Left lung (tissue), 4 donors: ENCODE measurements at regions not wholly inside any gene's neighbourhood (a gene's known extent, or its start where the extent isn't known, plus 50 kb on each side); places are given as distances from the start of the nearest gene placed in this dataset.

Experiments used
- ATAC-seq: fragments of 200-7000 bp; cut with Tn5 transposase; one replicate; pipeline ENCODE4 v1.9.1; 2020; ENCODE audit warnings: moderate library complexity
- DNase-seq, 4 donors: peaks; one replicate each; pipeline ENCODE4 v3.0.0-alpha.2; 2013 to 2020
- H3K27ac ChIP-seq, 2 donors: fragments of 200-600 bp; sonication (generic) in 1 of 2; one replicate each; pipeline versions ENCODE4 v1.5.0 to v1.8.0; 2020 to 2021
- H3K27me3 ChIP-seq, 2 donors: fragments of 200-600 bp; sonication (generic) in 1 of 2; one replicate each; pipeline versions ENCODE4 v1.5.0 to v1.8.0; 2020 to 2021
- H3K36me3 ChIP-seq, 2 donors: fragments of 200-600 bp; sonication (generic) in 1 of 2; one replicate each; pipeline versions ENCODE4 v1.5.0 to v1.8.0; 2020 to 2021
- H3K4me1 ChIP-seq, 2 donors: fragments of 200-600 bp; one replicate each; pipeline ENCODE4 v1.8.0; 2021
- H3K4me3 ChIP-seq, 2 donors: fragments of 200-600 bp; sonication (generic) in 1 of 2; one replicate each; pipeline versions ENCODE4 v1.5.0 to v1.8.0; 2020 to 2021; ENCODE audit warnings: mild to moderate bottlenecking in 1 of 2
- H3K9me3 ChIP-seq, 2 donors: fragments of 200-600 bp; sonication (generic) in 1 of 2; one replicate each; pipeline versions ENCODE4 v1.5.0 to v1.8.0; 2020 to 2021
- intact Hi-C, 2 donors: fragments of 100-400 bp; cut with DNase I; formaldehyde crosslinking; loops; one replicate each; pipeline versions ENCODE4 v1.11.2 to v1.14.2; 2022
- TF ChIP-seq, protein P1 (sequence below), 2 donors: fragments of 200-600 bp; sonication (generic) in 1 of 2; IDR thresholded peaks; one replicate each; pipeline versions ENCODE4 v1.5.0 to v1.8.0; 2021; ENCODE audit warnings: antibody characterized with exemption in 2 of 2
- donor health status: DM: no; HTN: yes; CAD: no.
- donor health status: DM: no; HTN: no; CAD: no.

DNA sequence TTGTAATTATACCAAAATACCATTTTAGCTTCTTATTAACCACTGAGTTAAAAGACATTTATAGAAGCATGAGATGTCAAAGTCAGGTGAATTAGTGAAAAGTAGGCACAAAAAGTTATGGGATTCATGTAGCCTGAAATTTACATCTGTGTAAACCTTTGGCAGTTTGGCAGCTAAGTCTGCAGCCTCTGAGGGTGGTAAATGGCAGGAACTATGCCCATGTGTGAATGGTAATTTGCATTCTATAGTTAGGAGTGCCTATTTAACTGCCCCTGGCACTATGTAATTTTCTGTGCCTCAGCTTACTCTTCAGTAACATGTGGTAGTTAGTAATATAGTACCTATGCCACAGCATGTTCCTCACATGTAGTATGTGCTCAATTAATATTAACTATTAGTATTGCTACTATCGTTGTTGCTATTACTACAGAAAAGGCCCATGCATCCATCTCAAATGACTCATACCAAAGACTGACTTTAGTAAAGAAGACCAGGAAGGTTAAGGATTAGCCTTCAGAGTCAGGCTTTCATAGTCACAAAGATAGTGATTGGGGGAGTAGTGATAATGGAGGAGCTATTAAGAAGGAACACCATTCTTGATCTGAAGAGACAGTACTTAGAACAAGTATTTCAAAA, 258.7 kb upstream of the BTG1 start:
- intact Hi-C loops: no loop called here
- Histone ChIP-seq H3K9me3 (no peaks in the 10 kb centered on the region), H3K27ac (no peak overlapping the region), H3K36me3 (no peaks in the 10 kb centered on the region), H3K4me3 (no peak overlapping the region), H3K4me1 (no peaks in the 10 kb centered on the region), H3K27me3 (no peaks in the 10 kb centered on the region)
- ATAC-seq (no peak), DNase-seq (no peak)
- TF ChIP-seq, protein P1, sequence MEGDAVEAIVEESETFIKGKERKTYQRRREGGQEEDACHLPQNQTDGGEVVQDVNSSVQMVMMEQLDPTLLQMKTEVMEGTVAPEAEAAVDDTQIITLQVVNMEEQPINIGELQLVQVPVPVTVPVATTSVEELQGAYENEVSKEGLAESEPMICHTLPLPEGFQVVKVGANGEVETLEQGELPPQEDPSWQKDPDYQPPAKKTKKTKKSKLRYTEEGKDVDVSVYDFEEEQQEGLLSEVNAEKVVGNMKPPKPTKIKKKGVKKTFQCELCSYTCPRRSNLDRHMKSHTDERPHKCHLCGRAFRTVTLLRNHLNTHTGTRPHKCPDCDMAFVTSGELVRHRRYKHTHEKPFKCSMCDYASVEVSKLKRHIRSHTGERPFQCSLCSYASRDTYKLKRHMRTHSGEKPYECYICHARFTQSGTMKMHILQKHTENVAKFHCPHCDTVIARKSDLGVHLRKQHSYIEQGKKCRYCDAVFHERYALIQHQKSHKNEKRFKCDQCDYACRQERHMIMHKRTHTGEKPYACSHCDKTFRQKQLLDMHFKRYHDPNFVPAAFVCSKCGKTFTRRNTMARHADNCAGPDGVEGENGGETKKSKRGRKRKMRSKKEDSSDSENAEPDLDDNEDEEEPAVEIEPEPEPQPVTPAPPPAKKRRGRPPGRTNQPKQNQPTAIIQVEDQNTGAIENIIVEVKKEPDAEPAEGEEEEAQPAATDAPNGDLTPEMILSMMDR (IDR thresholded peaks at IDR 0.05): no peak

DNA sequence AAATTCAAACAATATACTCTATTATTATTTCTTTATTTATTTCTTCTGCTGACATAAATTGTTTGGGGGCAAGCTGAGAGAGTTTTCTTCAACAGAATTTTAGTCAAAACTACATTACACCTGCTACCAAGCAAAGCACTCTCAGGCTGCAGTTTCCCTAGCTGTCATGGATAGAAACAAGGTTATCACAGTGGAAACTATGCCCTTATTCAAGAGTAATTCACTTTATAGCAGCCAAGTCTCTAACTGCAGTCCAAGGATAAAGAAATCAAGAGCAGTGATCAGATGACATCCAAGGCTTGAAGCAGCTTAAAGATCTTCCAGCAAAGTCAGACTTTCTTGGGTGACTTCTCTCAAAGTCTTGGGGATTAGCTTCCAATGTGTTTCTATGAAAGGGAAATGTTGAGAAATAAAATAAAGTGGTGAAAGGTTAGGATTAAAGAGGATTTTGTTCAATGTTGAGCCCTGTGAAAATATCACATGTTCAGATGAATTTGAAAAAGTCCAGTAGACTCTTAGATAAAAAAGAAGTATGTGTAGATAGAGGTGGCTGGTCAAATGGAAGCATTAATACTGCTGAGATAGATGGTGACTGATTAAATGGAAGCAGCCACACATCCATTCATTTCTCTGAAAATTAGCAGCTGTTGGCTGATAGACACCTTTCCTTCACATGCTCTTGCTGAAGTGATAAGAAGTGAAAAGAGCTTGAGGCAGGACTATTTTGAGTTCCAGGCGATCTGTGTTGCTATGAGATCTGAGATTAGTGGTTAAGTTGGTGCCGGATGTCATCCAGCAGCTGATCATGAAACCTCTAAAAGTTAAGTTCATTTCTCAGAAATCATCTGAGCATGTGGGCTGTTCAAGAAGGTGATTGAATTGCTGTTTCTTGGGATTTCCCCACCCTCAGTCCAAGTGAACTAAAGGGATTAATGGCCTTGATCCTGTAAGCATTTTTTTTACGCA, 257.8 kb upstream of the BTG1 start:
- Histone ChIP-seq H3K4me1 (no peaks in the 10 kb centered on the region), H3K9me3 (no peaks in the 10 kb centered on the region), H3K27ac (no peak overlapping the region), H3K27me3 (no peaks in the 10 kb centered on the region), H3K36me3 (no peaks in the 10 kb centered on the region), H3K4me3 (no peak overlapping the region)
- ATAC-seq (no peak), DNase-seq (no peak)
- TF ChIP-seq, protein P1 (IDR thresholded peaks at IDR 0.05): no peak
- intact Hi-C loops: no loop called here

DNA sequence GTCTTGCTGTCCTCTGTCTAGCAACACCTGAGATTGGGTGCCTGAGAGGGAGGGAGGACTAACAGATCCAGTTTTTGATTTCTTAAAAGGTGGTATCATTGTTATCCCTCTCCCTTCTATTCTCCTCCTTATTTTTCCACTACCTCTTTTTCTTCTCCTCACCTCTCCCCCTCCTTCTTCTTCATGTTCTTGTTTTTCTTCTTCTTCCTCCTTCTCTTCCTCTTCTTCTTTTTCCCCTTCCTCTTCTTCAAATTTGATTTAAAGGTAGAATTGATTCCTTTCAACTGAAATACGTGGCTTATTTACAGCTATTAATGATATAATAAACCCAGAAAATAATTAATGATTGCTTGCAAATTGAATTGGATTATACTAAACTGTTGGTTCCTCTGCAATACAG, 256.8 kb upstream of the BTG1 start:
- H3K4me3 ChIP-seq: no peak overlapping the region
- no peaks in the 10 kb centered on the region for H3K9me3 ChIP-seq
- DNase-seq: no peak
- TF ChIP-seq, protein P1 (IDR thresholded peaks at IDR 0.05): no peak
- intact Hi-C loops: no loop called here
- H3K4me1 ChIP-seq: no peaks in the 10 kb centered on the region
- H3K27ac ChIP-seq: no peak overlapping the region
- H3K27me3 ChIP-seq: no peaks in the 10 kb centered on the region
- H3K36me3 ChIP-seq: no peaks in the 10 kb centered on the region
- no peak for ATAC-seq

DNA sequence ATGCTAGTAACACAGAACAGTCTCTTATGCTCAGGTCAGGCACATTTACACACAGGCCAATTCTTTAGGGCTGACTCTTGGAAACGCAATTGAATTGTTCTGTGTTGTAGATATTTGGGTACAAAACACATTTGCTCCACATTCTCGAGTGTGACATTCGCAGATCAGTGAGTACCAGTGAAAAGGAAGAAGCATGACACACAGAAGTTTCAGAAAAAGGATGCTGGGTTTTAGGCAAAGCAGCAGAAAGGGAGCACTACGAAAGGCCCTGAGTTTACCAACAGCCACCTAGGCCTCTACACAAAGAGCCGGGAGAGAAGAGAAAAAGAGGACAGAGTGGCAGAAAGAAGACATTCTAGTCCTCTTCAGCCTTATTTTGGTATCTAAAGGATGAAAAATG, 254.4 kb upstream of the BTG1 start:
- H3K4me3 ChIP-seq: no peak overlapping the region
- intact Hi-C loops: no loop called here
- no peaks in the 10 kb centered on the region for H3K27me3 ChIP-seq
- H3K36me3 ChIP-seq: no peaks in the 10 kb centered on the region
- no peak overlapping the region for H3K27ac ChIP-seq
- no peak for DNase-seq
- H3K4me1 ChIP-seq: no peaks in the 10 kb centered on the region
- ATAC-seq: no peak
- TF ChIP-seq, protein P1 (IDR thresholded peaks at IDR 0.05): no peak
- no peaks in the 10 kb centered on the region for H3K9me3 ChIP-seq

DNA sequence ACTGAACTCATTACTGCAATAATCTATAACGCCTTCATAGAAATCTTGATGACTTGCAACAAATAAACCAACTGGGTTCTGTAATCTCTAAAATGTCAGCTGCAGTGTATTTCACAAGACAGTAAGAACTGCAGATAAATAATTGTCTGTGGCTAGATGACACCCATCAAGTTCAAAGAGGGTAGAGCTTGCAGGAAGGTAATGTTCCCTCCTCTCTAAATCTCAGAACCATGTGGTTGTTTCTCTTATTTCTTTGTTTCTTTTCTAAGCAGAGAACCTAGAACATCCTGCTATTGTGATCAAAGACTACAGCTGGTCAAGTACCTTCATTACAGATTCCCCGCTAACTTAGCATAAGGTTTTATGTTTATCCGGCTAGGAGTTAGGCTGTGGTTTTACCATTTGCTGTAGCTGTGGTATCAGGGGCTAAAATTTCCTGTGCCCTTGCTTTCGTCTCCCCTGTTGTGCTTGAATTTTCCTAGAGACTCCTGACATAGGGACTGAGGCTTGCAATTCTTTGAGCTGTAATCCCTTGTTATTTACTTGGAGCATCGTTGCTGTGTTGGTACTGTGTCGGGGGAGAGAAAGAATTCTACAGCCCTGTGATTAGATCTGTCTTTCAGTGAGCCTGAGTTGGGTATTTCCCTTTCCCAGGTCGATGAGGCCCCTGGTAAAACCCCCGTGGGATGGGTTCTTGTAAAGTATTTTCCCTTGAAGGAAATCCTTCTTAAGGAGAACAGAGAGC, 253.1 kb upstream of the BTG1 start:
- no peaks in the 10 kb centered on the region for H3K36me3 ChIP-seq
- DNase-seq: no peak
- no peaks in the 10 kb centered on the region for H3K27me3 ChIP-seq
- intact Hi-C loops: no loop called here
- ATAC-seq: no peak
- no peak overlapping the region for H3K4me3 ChIP-seq
- H3K4me1 ChIP-seq: no peaks in the 10 kb centered on the region
- H3K9me3 ChIP-seq: peaks cover 0 to 5% of the 10 kb centered on the region in 2 donors
- H3K27ac ChIP-seq: no peak overlapping the region
- TF ChIP-seq, protein P1 (IDR thresholded peaks at IDR 0.05): no peak
